Neural cell (in vitro differentiated cells): ENCODE measurements at regions not wholly inside any gene's neighbourhood (a gene's known extent, or its start where the extent isn't known, plus 50 kb on each side); places are given as distances from the start of the nearest gene placed in this dataset.

ENCODE experiments used
- EP300 ChIP-seq: fragments of 450-650 bp; conservative IDR thresholded peaks from 2 replicates; pipeline ENCODE4 v1.6.1; 2014; ENCODE audit warnings: antibody characterized with exemption, mild to moderate bottlenecking, moderate library complexity; ENCODE audit not compliant: poor library complexity, severe bottlenecking
- EZH2 ChIP-seq: fragments of 200-600, 300-800 bp; shearing (Covaris generic), sonication (generic); IDR thresholded peaks from 2 replicates; pipeline ENCODE4 v1.6.1; 2014; ENCODE audit warnings: antibody characterized with exemption, low read length, borderline replicate concordance, mild to moderate bottlenecking; ENCODE audit not compliant: insufficient read depth, poor library complexity, severe bottlenecking
- MXI1 ChIP-seq: fragments of 450-650 bp; conservative IDR thresholded peaks from 2 replicates; pipeline ENCODE4 v1.6.1; 2014; ENCODE audit warnings: antibody characterized with exemption, mild to moderate bottlenecking; ENCODE audit not compliant: poor library complexity, severe bottlenecking
- POLR2AphosphoS5 ChIP-seq: IDR thresholded peaks from 2 replicates; pipeline ENCODE4 v1.6.1; 2012
- RAD21 ChIP-seq: fragments of 450-650 bp; conservative IDR thresholded peaks from 2 replicates; pipeline ENCODE4 v1.6.1; 2014; ENCODE audit warnings: antibody characterized with exemption, mild to moderate bottlenecking, moderate library complexity
- REST ChIP-seq: IDR thresholded peaks from 2 replicates; pipeline ENCODE4 v1.6.1; 2012; ENCODE audit warnings: borderline replicate concordance
- SMC3 ChIP-seq: fragments of 450-650 bp; conservative IDR thresholded peaks from 2 replicates; pipeline ENCODE4 v1.6.1; 2014; ENCODE audit warnings: antibody characterized with exemption, mild to moderate bottlenecking, moderate library complexity; ENCODE audit not compliant: poor library complexity
- TAF1 ChIP-seq: IDR thresholded peaks from 2 replicates; pipeline ENCODE4 v1.6.1; 2012; ENCODE audit warnings: low read depth
- TF ChIP-seq, protein P1 (sequence below): fragments of 450-650 bp; IDR thresholded peaks from 2 replicates; pipeline ENCODE4 v1.5.1; 2014; ENCODE audit warnings: antibody characterized with exemption, mild to moderate bottlenecking, moderate library complexity; ENCODE audit not compliant: poor library complexity, severe bottlenecking

DNA sequence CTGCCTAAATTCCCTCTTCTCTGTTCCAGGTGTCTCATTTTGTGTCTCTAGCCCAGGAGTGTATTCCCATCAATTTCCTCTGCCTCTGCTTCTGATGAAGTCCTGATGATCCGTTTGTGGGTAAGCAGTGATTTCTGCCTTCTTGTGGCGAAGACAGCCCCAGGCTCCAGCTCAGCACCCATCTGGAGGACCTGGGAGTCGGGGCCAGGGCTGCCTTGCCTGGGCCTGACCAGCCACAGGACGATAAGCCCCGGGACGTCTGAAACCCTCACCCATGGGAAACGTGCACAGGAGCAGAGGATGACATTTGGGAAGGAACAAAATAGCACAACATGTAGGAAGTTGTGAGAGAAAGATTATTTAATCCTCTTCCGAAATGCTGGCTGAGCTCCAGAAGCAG, 206.9 kb downstream of the FBXO15 start:
- TF ChIP-seq, protein P1, sequence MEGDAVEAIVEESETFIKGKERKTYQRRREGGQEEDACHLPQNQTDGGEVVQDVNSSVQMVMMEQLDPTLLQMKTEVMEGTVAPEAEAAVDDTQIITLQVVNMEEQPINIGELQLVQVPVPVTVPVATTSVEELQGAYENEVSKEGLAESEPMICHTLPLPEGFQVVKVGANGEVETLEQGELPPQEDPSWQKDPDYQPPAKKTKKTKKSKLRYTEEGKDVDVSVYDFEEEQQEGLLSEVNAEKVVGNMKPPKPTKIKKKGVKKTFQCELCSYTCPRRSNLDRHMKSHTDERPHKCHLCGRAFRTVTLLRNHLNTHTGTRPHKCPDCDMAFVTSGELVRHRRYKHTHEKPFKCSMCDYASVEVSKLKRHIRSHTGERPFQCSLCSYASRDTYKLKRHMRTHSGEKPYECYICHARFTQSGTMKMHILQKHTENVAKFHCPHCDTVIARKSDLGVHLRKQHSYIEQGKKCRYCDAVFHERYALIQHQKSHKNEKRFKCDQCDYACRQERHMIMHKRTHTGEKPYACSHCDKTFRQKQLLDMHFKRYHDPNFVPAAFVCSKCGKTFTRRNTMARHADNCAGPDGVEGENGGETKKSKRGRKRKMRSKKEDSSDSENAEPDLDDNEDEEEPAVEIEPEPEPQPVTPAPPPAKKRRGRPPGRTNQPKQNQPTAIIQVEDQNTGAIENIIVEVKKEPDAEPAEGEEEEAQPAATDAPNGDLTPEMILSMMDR: no peak
- TF ChIP-seq EP300: no peak
- TF ChIP-seq POLR2AphosphoS5: no peak
- no peak for TF ChIP-seq RAD21
- no peak for TF ChIP-seq EZH2
- TF ChIP-seq MXI1: no peak
- TF ChIP-seq SMC3: no peak
- no peak for TF ChIP-seq TAF1
- no peak for TF ChIP-seq REST
